PC-9 (cell line): ENCODE measurements at regions not wholly inside any gene's neighbourhood (a gene's known extent, or its start where the extent isn't known, plus 50 kb on each side); places are given as distances from the start of the nearest gene placed in this dataset.

Experiments
- EZH2 ChIP-seq: fragments of 200-600 bp; sonication (generic); IDR thresholded peaks from 2 replicates; pipeline ENCODE4 v1.8.0; 2017; ENCODE audit warnings: antibody characterized with exemption, low read depth
- TF ChIP-seq, protein P1 (sequence below): fragments of 200-600 bp; sonication (generic); conservative IDR thresholded peaks from 2 replicates; pipeline ENCODE4 v1.6.1; 2017; ENCODE audit warnings: mixed run types, antibody characterized with exemption, mild to moderate bottlenecking, moderate library complexity

DNA sequence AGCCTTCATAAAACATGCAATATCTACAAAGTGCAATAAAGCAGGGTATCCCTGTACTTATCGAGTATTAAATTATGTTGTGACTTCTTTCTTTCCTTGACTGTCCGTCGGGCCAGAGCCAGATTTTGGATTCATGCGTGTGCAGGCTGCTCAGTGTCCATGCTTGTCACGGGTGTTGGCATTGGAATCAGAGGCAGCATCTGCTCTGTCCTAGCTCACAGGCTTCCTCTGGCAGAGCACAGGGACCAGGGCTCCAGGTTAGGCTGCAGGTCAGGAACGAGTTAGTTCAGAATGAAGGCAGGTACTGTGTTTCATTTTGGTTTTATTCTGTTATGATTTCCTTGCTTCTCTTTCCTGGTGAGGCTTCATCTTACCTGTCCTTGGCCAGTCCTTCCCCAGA is 249.8 kb downstream of the AUH start:
- TF ChIP-seq, protein P1, sequence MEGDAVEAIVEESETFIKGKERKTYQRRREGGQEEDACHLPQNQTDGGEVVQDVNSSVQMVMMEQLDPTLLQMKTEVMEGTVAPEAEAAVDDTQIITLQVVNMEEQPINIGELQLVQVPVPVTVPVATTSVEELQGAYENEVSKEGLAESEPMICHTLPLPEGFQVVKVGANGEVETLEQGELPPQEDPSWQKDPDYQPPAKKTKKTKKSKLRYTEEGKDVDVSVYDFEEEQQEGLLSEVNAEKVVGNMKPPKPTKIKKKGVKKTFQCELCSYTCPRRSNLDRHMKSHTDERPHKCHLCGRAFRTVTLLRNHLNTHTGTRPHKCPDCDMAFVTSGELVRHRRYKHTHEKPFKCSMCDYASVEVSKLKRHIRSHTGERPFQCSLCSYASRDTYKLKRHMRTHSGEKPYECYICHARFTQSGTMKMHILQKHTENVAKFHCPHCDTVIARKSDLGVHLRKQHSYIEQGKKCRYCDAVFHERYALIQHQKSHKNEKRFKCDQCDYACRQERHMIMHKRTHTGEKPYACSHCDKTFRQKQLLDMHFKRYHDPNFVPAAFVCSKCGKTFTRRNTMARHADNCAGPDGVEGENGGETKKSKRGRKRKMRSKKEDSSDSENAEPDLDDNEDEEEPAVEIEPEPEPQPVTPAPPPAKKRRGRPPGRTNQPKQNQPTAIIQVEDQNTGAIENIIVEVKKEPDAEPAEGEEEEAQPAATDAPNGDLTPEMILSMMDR, result no peak
- TF ChIP-seq EZH2, result no peak
